ENCODE measurements at regions not wholly inside any gene's neighbourhood (a gene's known extent, or its start where the extent isn't known, plus 50 kb on each side); places are given as distances from the start of the nearest gene placed in this dataset.

DNA sequence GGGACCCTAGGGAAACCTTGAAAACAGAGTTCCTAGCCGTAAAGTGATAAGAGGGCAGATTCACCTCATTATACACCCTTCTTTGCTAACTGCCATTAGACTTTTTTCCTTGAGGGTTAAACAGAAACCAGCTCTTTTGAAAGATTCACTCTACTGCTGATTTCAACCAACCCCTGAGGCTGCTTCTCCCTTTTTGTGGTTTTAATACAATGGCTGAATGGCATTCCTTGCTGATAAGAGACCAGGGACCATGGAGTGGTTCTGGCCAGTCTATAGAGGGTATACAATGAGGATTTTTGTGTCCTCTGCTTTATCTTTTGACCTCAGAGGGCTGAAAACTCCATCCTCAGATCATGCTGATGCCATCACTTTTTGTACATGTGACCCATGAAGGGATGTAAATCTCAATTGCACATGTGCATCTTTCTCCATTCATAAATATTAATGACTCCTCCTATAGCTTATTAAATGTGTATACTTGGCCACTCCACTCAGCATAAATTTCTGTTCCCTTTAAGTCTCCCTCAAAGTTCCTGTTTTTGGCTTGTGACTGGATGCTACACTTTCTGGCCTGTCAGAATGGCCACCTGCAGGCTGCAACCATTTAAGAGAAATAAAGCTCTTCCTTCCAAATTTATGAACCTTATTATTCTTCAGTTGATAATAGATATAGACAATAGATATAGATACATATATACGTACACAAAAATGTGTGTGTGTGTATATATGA, 233.8 kb upstream of the SEL1L start:
- TF ChIP-seq, protein P1, sequence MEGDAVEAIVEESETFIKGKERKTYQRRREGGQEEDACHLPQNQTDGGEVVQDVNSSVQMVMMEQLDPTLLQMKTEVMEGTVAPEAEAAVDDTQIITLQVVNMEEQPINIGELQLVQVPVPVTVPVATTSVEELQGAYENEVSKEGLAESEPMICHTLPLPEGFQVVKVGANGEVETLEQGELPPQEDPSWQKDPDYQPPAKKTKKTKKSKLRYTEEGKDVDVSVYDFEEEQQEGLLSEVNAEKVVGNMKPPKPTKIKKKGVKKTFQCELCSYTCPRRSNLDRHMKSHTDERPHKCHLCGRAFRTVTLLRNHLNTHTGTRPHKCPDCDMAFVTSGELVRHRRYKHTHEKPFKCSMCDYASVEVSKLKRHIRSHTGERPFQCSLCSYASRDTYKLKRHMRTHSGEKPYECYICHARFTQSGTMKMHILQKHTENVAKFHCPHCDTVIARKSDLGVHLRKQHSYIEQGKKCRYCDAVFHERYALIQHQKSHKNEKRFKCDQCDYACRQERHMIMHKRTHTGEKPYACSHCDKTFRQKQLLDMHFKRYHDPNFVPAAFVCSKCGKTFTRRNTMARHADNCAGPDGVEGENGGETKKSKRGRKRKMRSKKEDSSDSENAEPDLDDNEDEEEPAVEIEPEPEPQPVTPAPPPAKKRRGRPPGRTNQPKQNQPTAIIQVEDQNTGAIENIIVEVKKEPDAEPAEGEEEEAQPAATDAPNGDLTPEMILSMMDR (IDR thresholded peaks at IDR 0.05; ENCODE audit: low read depth, low read length), result no peak
- TF ChIP-seq, protein P2, sequence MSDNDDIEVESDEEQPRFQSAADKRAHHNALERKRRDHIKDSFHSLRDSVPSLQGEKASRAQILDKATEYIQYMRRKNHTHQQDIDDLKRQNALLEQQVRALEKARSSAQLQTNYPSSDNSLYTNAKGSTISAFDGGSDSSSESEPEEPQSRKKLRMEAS (IDR thresholded peaks at IDR 0.05; ENCODE audit: low read depth, low read length), result no peak
- no peak for TF ChIP-seq POLR2A (IDR thresholded peaks at IDR 0.05; ENCODE audit: extremely low read depth, insufficient read length)

All from NB4 (cell line).